ENCODE measurements at regions not wholly inside any gene's neighbourhood (a gene's known extent, or its start where the extent isn't known, plus 50 kb on each side); places are given as distances from the start of the nearest gene placed in this dataset.

DNA sequence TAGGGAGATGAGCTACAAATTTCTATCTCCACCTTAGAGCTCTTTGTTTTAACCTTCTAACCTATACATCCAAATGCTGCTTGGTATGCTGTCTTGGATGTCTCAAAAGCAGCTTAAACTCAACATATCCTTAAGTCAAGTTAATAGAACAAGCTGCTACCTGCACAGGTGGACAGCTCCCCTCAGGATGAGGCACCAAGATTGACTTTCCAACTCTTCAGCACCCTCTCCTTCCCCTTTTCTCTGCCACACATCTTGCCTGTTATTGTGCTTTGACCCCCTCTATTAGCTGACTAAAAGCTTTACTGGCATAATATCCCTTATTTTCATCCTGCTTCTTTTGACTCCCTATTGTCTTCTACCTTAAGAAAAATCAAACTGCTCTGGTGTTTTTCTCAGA, 448.1 kb upstream of the MEX3C start:
- H3K9me3 Mint-ChIP-seq, result no peaks in the 10 kb centered on the region; a peak in 1 of 5 replicates
- no peaks in the 10 kb centered on the region for H3K9me3 ChIP-seq (ENCODE audit: control insufficient read depth, low read depth, low read length)
- no peak overlapping the region for H3K56ac ChIP-seq (ENCODE audit: insufficient read length, low read depth, low read length)
- no peak overlapping the region for H2BK12ac ChIP-seq (ENCODE audit: insufficient read length, low read depth, low read length)
- H3K36me3 Mint-ChIP-seq (ENCODE audit: insufficient read depth in 1 of 3, low read depth in 3 of 3), result no peaks in the 10 kb centered on the region
- H3K9ac ChIP-seq (ENCODE audit: extremely low read depth, insufficient read length, low read length), result no peak overlapping the region
- DNase-seq, result no peak
- H3K23me2 ChIP-seq (ENCODE audit: insufficient read length, low read depth, low read length, poor library complexity, severe bottlenecking), result no peaks in the 10 kb centered on the region
- no peak overlapping the region for H3K4ac ChIP-seq (ENCODE audit: low read depth, low read length)
- no peak overlapping the region for H4K8ac ChIP-seq (replicated peaks; ENCODE audit: insufficient read length, low read depth, low read length)
- no peaks in the 10 kb centered on the region for H4K20me1 ChIP-seq (ENCODE audit: control insufficient read depth, insufficient read depth, insufficient read length)
- H3K27ac Mint-ChIP-seq, result no peak overlapping the region
- H3K18ac ChIP-seq (ENCODE audit: insufficient read length, low read depth, low read length), result no peak overlapping the region
- no peaks in the 10 kb centered on the region for H3K79me1 ChIP-seq (ENCODE audit: insufficient read depth, low read depth, low read length, poor library complexity, severe bottlenecking)
- TF ChIP-seq, protein P1, sequence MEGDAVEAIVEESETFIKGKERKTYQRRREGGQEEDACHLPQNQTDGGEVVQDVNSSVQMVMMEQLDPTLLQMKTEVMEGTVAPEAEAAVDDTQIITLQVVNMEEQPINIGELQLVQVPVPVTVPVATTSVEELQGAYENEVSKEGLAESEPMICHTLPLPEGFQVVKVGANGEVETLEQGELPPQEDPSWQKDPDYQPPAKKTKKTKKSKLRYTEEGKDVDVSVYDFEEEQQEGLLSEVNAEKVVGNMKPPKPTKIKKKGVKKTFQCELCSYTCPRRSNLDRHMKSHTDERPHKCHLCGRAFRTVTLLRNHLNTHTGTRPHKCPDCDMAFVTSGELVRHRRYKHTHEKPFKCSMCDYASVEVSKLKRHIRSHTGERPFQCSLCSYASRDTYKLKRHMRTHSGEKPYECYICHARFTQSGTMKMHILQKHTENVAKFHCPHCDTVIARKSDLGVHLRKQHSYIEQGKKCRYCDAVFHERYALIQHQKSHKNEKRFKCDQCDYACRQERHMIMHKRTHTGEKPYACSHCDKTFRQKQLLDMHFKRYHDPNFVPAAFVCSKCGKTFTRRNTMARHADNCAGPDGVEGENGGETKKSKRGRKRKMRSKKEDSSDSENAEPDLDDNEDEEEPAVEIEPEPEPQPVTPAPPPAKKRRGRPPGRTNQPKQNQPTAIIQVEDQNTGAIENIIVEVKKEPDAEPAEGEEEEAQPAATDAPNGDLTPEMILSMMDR (conservative IDR thresholded peaks at IDR 0.05), result no peak
- H3K27ac ChIP-seq (ENCODE audit: insufficient read length, low read depth, low read length), result no peak overlapping the region
- H3K4me1 Mint-ChIP-seq, result no peaks in the 10 kb centered on the region
- no peak overlapping the region for H3T11ph ChIP-seq (ENCODE audit: low read length)
- H2BK5ac ChIP-seq (ENCODE audit: insufficient read length, low read length), result no peak overlapping the region
- H3K4me3 Mint-ChIP-seq, result no peak overlapping the region
- H3K27me3 ChIP-seq (ENCODE audit: insufficient read depth, low read length), result no peaks in the 10 kb centered on the region
- no peak overlapping the region for H4K91ac ChIP-seq (ENCODE audit: insufficient read length, low read depth, low read length)
- no peak overlapping the region for H2AFZ ChIP-seq (ENCODE audit: low read length)
- H3K23ac ChIP-seq (ENCODE audit: insufficient read length, low read depth, low read length), result no peak overlapping the region
- no peak overlapping the region for H3K4me2 ChIP-seq (ENCODE audit: insufficient read depth, insufficient read length, low read length)
- no peak overlapping the region for H3K14ac ChIP-seq (ENCODE audit: insufficient read depth, low read length)
- no peak overlapping the region for H2BK120ac ChIP-seq (ENCODE audit: low read depth, low read length, poor library complexity, severe bottlenecking)
- no peak overlapping the region for H2BK15ac ChIP-seq (ENCODE audit: low read depth, low read length)
- no peak overlapping the region for H4K5ac ChIP-seq (ENCODE audit: insufficient read length, low read depth, low read length)
- H3K79me2 ChIP-seq (ENCODE audit: insufficient read depth, low read length), result no peaks in the 10 kb centered on the region
- no peak overlapping the region for H2BK20ac ChIP-seq (ENCODE audit: low read depth, low read length, poor library complexity, severe bottlenecking)
- no peak overlapping the region for H2AK5ac ChIP-seq (ENCODE audit: insufficient read length, low read length)
- no peaks in the 10 kb centered on the region for H3K27me3 Mint-ChIP-seq (ENCODE audit: low read depth)
- H3K4me1 ChIP-seq (ENCODE audit: insufficient read depth, low read length), result no peaks in the 10 kb centered on the region
